ENCODE measurements at regions not wholly inside any gene's neighbourhood (a gene's known extent, or its start where the extent isn't known, plus 50 kb on each side); places are given as distances from the start of the nearest gene placed in this dataset.

GRCh38 chr4:35347276-35347675 is 897.0 kb downstream of the ARAP2 start:
- Mint-ChIP-seq H3K27me3 (ENCODE audit: unreplicated experiment) (no peaks in the 10 kb centered on the region), H3K4me1 (ENCODE audit: unreplicated experiment) (no peaks in the 10 kb centered on the region), H3K9me3 (ENCODE audit: unreplicated experiment) (peaks cover 20% of the 10 kb centered on the region), H3K4me3 (ENCODE audit: unreplicated experiment) (no peak overlapping the region), H3K36me3 (ENCODE audit: unreplicated experiment) (no peaks in the 10 kb centered on the region), H3K27ac (ENCODE audit: unreplicated experiment) (no peak overlapping the region)
- no peak for DNase-seq (ENCODE audit: extremely low spot score, unreplicated experiment)
- no peak for TF ChIP-seq CTCF (IDR thresholded peaks at IDR 0.05)

- no peak overlapping the region for H3K4me3 Mint-ChIP-seq (ENCODE audit: unreplicated experiment)
- no peak overlapping the region for H3K27ac Mint-ChIP-seq (ENCODE audit: unreplicated experiment)
- H3K36me3 Mint-ChIP-seq (ENCODE audit: unreplicated experiment), result no peaks in the 10 kb centered on the region
- H3K27me3 Mint-ChIP-seq (ENCODE audit: unreplicated experiment), result peaks cover 3% of the 10 kb centered on the region
- no peak for DNase-seq (ENCODE audit: extremely low spot score, unreplicated experiment)
- TF ChIP-seq CTCF (IDR thresholded peaks at IDR 0.05), result no peak
- no peaks in the 10 kb centered on the region for H3K4me1 Mint-ChIP-seq (ENCODE audit: unreplicated experiment)
- H3K9me3 Mint-ChIP-seq (ENCODE audit: unreplicated experiment), result peaks cover 19% of the 10 kb centered on the region
Measured at GRCh38 chr4:35358001-35358584, 886.2 kb downstream of the ARAP2 start.

- DNase-seq (ENCODE audit: extremely low spot score, unreplicated experiment), result no peak
- H3K9me3 Mint-ChIP-seq (ENCODE audit: unreplicated experiment), result peaks cover 29% of the 10 kb centered on the region
- no peaks in the 10 kb centered on the region for H3K36me3 Mint-ChIP-seq (ENCODE audit: unreplicated experiment)
- H3K27me3 Mint-ChIP-seq (ENCODE audit: unreplicated experiment), result peaks cover 3% of the 10 kb centered on the region
- no peak overlapping the region for H3K27ac Mint-ChIP-seq (ENCODE audit: unreplicated experiment)
- no peak for TF ChIP-seq CTCF (IDR thresholded peaks at IDR 0.05)
- H3K4me1 Mint-ChIP-seq (ENCODE audit: unreplicated experiment), result no peaks in the 10 kb centered on the region
- no peak overlapping the region for H3K4me3 Mint-ChIP-seq (ENCODE audit: unreplicated experiment)
Measured at GRCh38 chr4:35364321-35364870, 879.9 kb downstream of the ARAP2 start.

- no peak for TF ChIP-seq CTCF (IDR thresholded peaks at IDR 0.05)
- Mint-ChIP-seq H3K36me3 (ENCODE audit: unreplicated experiment) (no peaks in the 10 kb centered on the region), H3K4me1 (ENCODE audit: unreplicated experiment) (no peaks in the 10 kb centered on the region), H3K9me3 (ENCODE audit: unreplicated experiment) (peaks cover 27% of the 10 kb centered on the region), H3K27ac (ENCODE audit: unreplicated experiment) (no peak overlapping the region), H3K27me3 (ENCODE audit: unreplicated experiment) (peaks cover 3% of the 10 kb centered on the region), H3K4me3 (ENCODE audit: unreplicated experiment) (no peak overlapping the region)
- no peak for DNase-seq (ENCODE audit: extremely low spot score, unreplicated experiment)
Measured at GRCh38 chr4:35365186-35365585, 879.1 kb downstream of the ARAP2 start.

GRCh38 chr4:35399912-35400311 is 844.4 kb downstream of the ARAP2 start:
- Mint-ChIP-seq H3K27ac (ENCODE audit: unreplicated experiment) (no peak overlapping the region), H3K4me3 (ENCODE audit: unreplicated experiment) (no peak overlapping the region), H3K27me3 (ENCODE audit: unreplicated experiment) (peaks cover 2% of the 10 kb centered on the region), H3K4me1 (ENCODE audit: unreplicated experiment) (peaks cover 2% of the 10 kb centered on the region), H3K36me3 (ENCODE audit: unreplicated experiment) (no peaks in the 10 kb centered on the region), H3K9me3 (ENCODE audit: unreplicated experiment) (peaks cover 2% of the 10 kb centered on the region)
- TF ChIP-seq CTCF (IDR thresholded peaks at IDR 0.05), result no peak
- no peak for DNase-seq (ENCODE audit: extremely low spot score, unreplicated experiment)
